CD14-positive monocyte (primary cell): ENCODE measurements at regions not wholly inside any gene's neighbourhood (a gene's known extent, or its start where the extent isn't known, plus 50 kb on each side); places are given as distances from the start of the nearest gene placed in this dataset.

Source experiments
- DNase-seq, 3 donors: peaks; one replicate each; pipeline ENCODE4 v3.0.0-alpha.2; 2011 to 2022
- H2AFZ ChIP-seq: 2 replicates; pipeline ENCODE4 v1.6.0; 2012; ENCODE audit warnings: mild to moderate bottlenecking, low read depth, low read length, inconsistent platforms; ENCODE audit not compliant: insufficient read depth, poor library complexity, severe bottlenecking
- H3K27ac ChIP-seq, 2 donors: 1 replicate in 1 of 2; 2 replicates in 1 of 2; pipeline ENCODE4 v1.5.1; 2012 to 2013; ENCODE audit warnings: low read length in 2 of 2, control low read depth in 1 of 2, inconsistent platforms in 1 of 2, low read depth in 1 of 2, mild to moderate bottlenecking in 1 of 2
- H3K27me3 ChIP-seq, 2 donors: one replicate each; pipeline versions ENCODE4 v1.6.0 to v1.6.1; 2011 to 2013; ENCODE audit warnings: low read length in 2 of 2; ENCODE audit not compliant: control insufficient read depth in 2 of 2, insufficient read depth in 2 of 2
- H3K36me3 ChIP-seq, 2 donors: replicated peaks in 1 of 2; 1 replicate in 1 of 2; 2 replicates in 1 of 2; pipeline versions ENCODE4 v1.5.1 to v1.6.1; 2012 to 2013; ENCODE audit warnings: low read length in 2 of 2, control low read depth in 1 of 2, inconsistent platforms in 1 of 2, mild to moderate bottlenecking in 1 of 2; ENCODE audit not compliant: insufficient read depth in 2 of 2, control insufficient read depth in 1 of 2
- H3K4me1 ChIP-seq, 2 donors: 1 replicate in 1 of 2; 2 replicates in 1 of 2; pipeline versions ENCODE4 v1.5.1 to v1.6.1; 2012 to 2013; ENCODE audit warnings: low read length in 2 of 2, control low read depth in 1 of 2, inconsistent platforms in 1 of 2, mild to moderate bottlenecking in 1 of 2, moderate library complexity in 1 of 2; ENCODE audit not compliant: insufficient read depth in 2 of 2, control insufficient read depth in 1 of 2
- H3K4me2 ChIP-seq: replicated peaks from 2 replicates; pipeline ENCODE3; 2012; ENCODE audit warnings: low read length, moderate library complexity, mild to moderate bottlenecking; ENCODE audit not compliant: poor library complexity, severe bottlenecking; ENCODE audit errors: extremely low read depth
- H3K4me3 ChIP-seq, 3 experiments: fragments of 200-600 bp in 1 of 3; sonication (generic) in 1 of 3; replicated peaks in 1 of 3; 1 replicate in 2 of 3; 2 replicates in 1 of 3; pipeline ENCODE4 v1.5.1; 2011 to 2013; ENCODE audit warnings: low read length in 3 of 3, mild to moderate bottlenecking in 3 of 3, control low read depth in 2 of 3, low read depth in 2 of 3, inconsistent platforms in 1 of 3, moderate library complexity in 1 of 3
- H3K79me2 ChIP-seq: 2 replicates; pipeline ENCODE4 v1.6.0; 2012; ENCODE audit warnings: mild to moderate bottlenecking, control low read depth, inconsistent platforms, low read length, moderate library complexity; ENCODE audit not compliant: insufficient read depth
- H3K9ac ChIP-seq: 2 replicates; pipeline ENCODE4 v1.6.0; 2017; ENCODE audit warnings: low read length, mild to moderate bottlenecking; ENCODE audit not compliant: insufficient read depth, poor library complexity, severe bottlenecking
- H3K9me3 ChIP-seq, 2 donors: replicated peaks in 1 of 2; 1 replicate in 1 of 2; 2 replicates in 1 of 2; pipeline versions ENCODE4 v1.5.1 to v1.6.1; 2012 to 2013; ENCODE audit warnings: low read length in 2 of 2, control low read depth in 1 of 2; ENCODE audit not compliant: control insufficient read depth in 1 of 2, insufficient read depth in 1 of 2
- H4K20me1 ChIP-seq: 2 replicates; pipeline ENCODE4 v1.6.0; 2012; ENCODE audit warnings: mild to moderate bottlenecking, low read length, control low read depth, moderate library complexity; ENCODE audit not compliant: insufficient read depth
- H3K27ac Mint-ChIP-seq, 7 donors: one replicate each; pipeline ENCODE4 v1.8.0; 2020; ENCODE audit warnings: mild to moderate bottlenecking in 7 of 7, mixed read lengths in 7 of 7, moderate library complexity in 6 of 7, inconsistent platforms in 2 of 7
- H3K27me3 Mint-ChIP-seq, 3 donors: one replicate each; pipeline ENCODE4 v1.8.0; 2021 to 2022; ENCODE audit warnings: low read depth in 3 of 3, mild to moderate bottlenecking in 3 of 3, mixed read lengths in 3 of 3, moderate library complexity in 3 of 3, inconsistent platforms in 1 of 3
- H3K36me3 Mint-ChIP-seq, 2 donors: one replicate each; pipeline ENCODE4 v1.8.0; 2020; ENCODE audit warnings: mixed read lengths in 2 of 2, inconsistent platforms in 1 of 2, mild to moderate bottlenecking in 1 of 2
- H3K4me1 Mint-ChIP-seq: one replicate; pipeline ENCODE4 v1.8.0; 2020; ENCODE audit warnings: mild to moderate bottlenecking, mixed read lengths
- H3K4me3 Mint-ChIP-seq, 2 donors: one replicate each; pipeline ENCODE4 v1.8.0; 2020; ENCODE audit warnings: mild to moderate bottlenecking in 2 of 2, mixed read lengths in 2 of 2, moderate library complexity in 1 of 2
- H3K9me3 Mint-ChIP-seq, 7 donors: one replicate each; pipeline ENCODE4 v1.8.0; 2020 to 2022; ENCODE audit warnings: mixed read lengths in 7 of 7, mild to moderate bottlenecking in 6 of 7, moderate library complexity in 6 of 7, inconsistent platforms in 2 of 7
- CTCF ChIP-seq: fragments of 200-600 bp; IDR thresholded peaks from one replicate; pipeline ENCODE4 v1.8.0; 2022; ENCODE audit warnings: antibody characterized with exemption, mild to moderate bottlenecking
- WGBS: methylation state at CpG from one replicate; pipeline ENCODE4 v1.1.5; 2013; ENCODE audit warnings: missing lambda C conversion rate; ENCODE audit not compliant: insufficient coverage; 5-methylcytosine and 5-hydroxymethylcytosine counted together
- intact Hi-C, 2 donors: fragments of 100-400 bp; cut with micrococcal nuclease; formaldehyde crosslinking; loops; one replicate each; pipeline versions ENCODE4 v1.15.0 to v1.15.1; 2023

- Mint-ChIP-seq H3K36me3 (no peaks in the 10 kb centered on the region), H3K27ac (no peak overlapping the region), H3K27me3 (peaks cover 0 to 3% (median 1%) of the 10 kb centered on the region in 3 donors), H3K9me3 (peaks cover 3 to 13% (median 5%) of the 10 kb centered on the region in 7 donors), H3K4me1 (no peaks in the 10 kb centered on the region), H3K4me3 (no peak overlapping the region)
- Histone ChIP-seq H3K4me3 (no peak overlapping the region), H3K36me3 (no peaks in the 10 kb centered on the region), H2AFZ (no peak overlapping the region), H3K4me1 (no peaks in the 10 kb centered on the region), H3K9ac (no peak overlapping the region), H3K27ac (no peak overlapping the region), H3K27me3 (no peaks in the 10 kb centered on the region), H3K4me2 (no peak overlapping the region), H4K20me1 (no peaks in the 10 kb centered on the region), H3K79me2 (no peaks in the 10 kb centered on the region), H3K9me3 (peaks cover 9 to 11% of the 10 kb centered on the region in 2 donors)
- DNase-seq = no peak
- WGBS = 70% methylated on average over 5 of the region's 7 CpGs
- TF ChIP-seq CTCF = no peak
- intact Hi-C loops = no loop called here
Measured at GRCh38 chr11:129530154-129530895, 154.7 kb downstream of the BARX2 start.

- Histone ChIP-seq H3K9ac (no peak overlapping the region), H3K4me2 (no peak overlapping the region), H3K9me3 (peaks cover 11 to 26% of the 10 kb centered on the region in 2 donors), H3K4me1 (no peaks in the 10 kb centered on the region), H4K20me1 (no peaks in the 10 kb centered on the region), H3K36me3 (no peaks in the 10 kb centered on the region), H2AFZ (no peak overlapping the region), H3K4me3 (no peak overlapping the region), H3K27me3 (no peaks in the 10 kb centered on the region), H3K27ac (no peak overlapping the region), H3K79me2 (no peaks in the 10 kb centered on the region)
- no peak for DNase-seq
- Mint-ChIP-seq H3K36me3 (no peaks in the 10 kb centered on the region), H3K4me1 (no peaks in the 10 kb centered on the region), H3K27ac (no peak overlapping the region), H3K4me3 (no peak overlapping the region), H3K27me3 (peaks cover 0 to 4% (median 0%) of the 10 kb centered on the region in 3 donors), H3K9me3 (peaks cover 2 to 22% (median 12%) of the 10 kb centered on the region in 7 donors)
- intact Hi-C loops = no loop called here
- TF ChIP-seq CTCF = no peak
Measured at GRCh38 chr11:129533395-129533794, 157.7 kb downstream of the BARX2 start.
